ENCODE measurements at regions not wholly inside any gene's neighbourhood (a gene's known extent, or its start where the extent isn't known, plus 50 kb on each side); places are given as distances from the start of the nearest gene placed in this dataset.

DNA sequence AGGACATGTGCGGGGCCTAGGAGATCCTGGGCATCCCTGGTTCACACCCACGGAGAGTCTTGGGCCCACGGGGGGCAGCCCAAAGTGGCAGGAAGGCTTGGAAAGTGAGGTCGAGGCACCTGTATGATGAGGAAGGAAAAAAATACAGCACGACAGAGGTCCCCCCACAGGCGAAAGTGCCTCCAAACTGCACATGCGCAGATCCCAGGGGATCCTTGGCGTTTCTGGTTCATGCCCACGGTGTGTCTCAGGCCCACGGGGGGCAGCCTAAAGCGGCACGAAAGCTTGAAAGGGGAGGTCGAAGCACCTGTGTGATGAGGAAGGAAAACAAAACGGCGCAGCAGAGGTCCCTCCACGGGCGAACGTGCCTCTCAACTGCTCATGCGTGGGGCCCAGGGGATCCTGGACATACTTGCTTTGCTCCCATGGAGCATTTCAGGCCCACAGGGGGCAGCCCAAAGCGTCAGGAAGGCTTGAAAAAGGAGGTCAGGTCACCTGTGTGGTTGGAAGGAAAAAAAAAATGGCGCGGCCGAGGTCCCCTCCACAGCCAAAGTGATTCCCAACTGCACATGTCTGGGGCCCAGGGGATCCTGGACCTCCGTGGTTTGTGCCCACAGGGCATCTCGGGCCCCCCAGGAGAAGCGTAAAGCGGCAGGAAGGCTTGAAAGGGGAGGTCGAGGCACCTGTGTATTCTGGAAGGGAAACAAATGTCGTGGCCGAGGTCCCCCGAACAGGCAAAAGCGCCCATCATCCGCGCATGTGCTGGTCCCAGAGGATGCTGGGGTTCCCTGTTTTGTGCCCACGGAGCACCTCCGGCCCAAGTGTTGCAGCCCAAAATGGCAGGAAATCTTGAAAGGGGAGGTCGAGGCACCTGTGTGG lies 582.6 kb downstream of the ALG10 start:
- TF ChIP-seq POLR2A (IDR thresholded peaks at IDR 0.05; ENCODE audit: low read length) (no peak), GATA1 (IDR thresholded peaks at IDR 0.05; ENCODE audit: low read depth, low read length) (no peak)

All from erythroblast (primary cell).